HFFc6 (cell line): ENCODE measurements at regions not wholly inside any gene's neighbourhood (a gene's known extent, or its start where the extent isn't known, plus 50 kb on each side); places are given as distances from the start of the nearest gene placed in this dataset.

ENCODE experiments used
- DNase-seq: peaks from one replicate; pipeline ENCODE4 v3.0.0-alpha.2; 2018
- H3K27ac Mint-ChIP-seq: 2 replicates; pipeline ENCODE4 v1.8.0; 2020; ENCODE audit warnings: mild to moderate bottlenecking, mixed read lengths
- H3K27me3 Mint-ChIP-seq: 2 replicates; pipeline ENCODE4 v1.8.0; 2021; ENCODE audit warnings: mild to moderate bottlenecking, moderate library complexity, mixed read lengths; ENCODE audit not compliant: insufficient read depth
- H3K36me3 Mint-ChIP-seq: 2 replicates; pipeline ENCODE4 v1.8.0; 2021; ENCODE audit warnings: low read depth, mixed read lengths
- H3K4me1 Mint-ChIP-seq: 2 replicates; pipeline ENCODE4 v1.8.0; 2020; ENCODE audit warnings: low read depth, mixed read lengths
- H3K4me3 Mint-ChIP-seq: 2 replicates; pipeline ENCODE4 v1.8.0; 2020; ENCODE audit warnings: mild to moderate bottlenecking, moderate library complexity, mixed read lengths
- H3K9me3 Mint-ChIP-seq: 2 replicates; pipeline ENCODE4 v1.8.0; 2020; ENCODE audit warnings: mild to moderate bottlenecking, mixed read lengths
- CTCF ChIP-seq: fragments of 200-600 bp; sonication (generic); IDR thresholded peaks from 2 replicates; pipeline ENCODE4 v1.5.0; 2021; ENCODE audit warnings: antibody characterized with exemption, mild to moderate bottlenecking

GRCh38 chr4:3645711-3646679, 113.8 kb upstream of the LRPAP1 start:
- TF ChIP-seq CTCF: no peak
- Mint-ChIP-seq H3K27ac (no peak overlapping the region), H3K27me3 (peaks cover 52% of the 10 kb centered on the region), H3K4me3 (peak overlapping the region; percentile 47; the same call in 1 of the 2 replicates), H3K4me1 (peaks cover 9% of the 10 kb centered on the region), H3K9me3 (no peaks in the 10 kb centered on the region; the same call in 1 of the 2 replicates), H3K36me3 (no peaks in the 10 kb centered on the region)
- DNase-seq: no peak

GRCh38 chr4:3644849-3645627, 112.8 kb upstream of the LRPAP1 start:
- DNase-seq: peak; percentile 52
- Mint-ChIP-seq H3K36me3 (no peaks in the 10 kb centered on the region), H3K27me3 (peaks cover 48% of the 10 kb centered on the region), H3K9me3 (no peaks in the 10 kb centered on the region), H3K27ac (no peak overlapping the region), H3K4me3 (peak overlapping the region; percentile 47; the same call in 1 of the 2 replicates), H3K4me1 (peaks cover 18% of the 10 kb centered on the region)
- no peak for TF ChIP-seq CTCF

GRCh38 chr4:3643518-3644433, 111.6 kb upstream of the LRPAP1 start:
- no peak overlapping the region for H3K27ac Mint-ChIP-seq
- TF ChIP-seq CTCF: no peak
- DNase-seq: no peak
- H3K27me3 Mint-ChIP-seq: peaks cover 40% of the 10 kb centered on the region
- no peaks in the 10 kb centered on the region for H3K9me3 Mint-ChIP-seq
- H3K36me3 Mint-ChIP-seq: no peaks in the 10 kb centered on the region
- peaks cover 23% of the 10 kb centered on the region for H3K4me1 Mint-ChIP-seq
- no peak overlapping the region for H3K4me3 Mint-ChIP-seq

- no peak for TF ChIP-seq CTCF
- Mint-ChIP-seq H3K27me3 (peaks cover 39% of the 10 kb centered on the region), H3K36me3 (no peaks in the 10 kb centered on the region), H3K4me1 (peaks cover 23% of the 10 kb centered on the region), H3K27ac (no peak overlapping the region), H3K4me3 (no peak overlapping the region), H3K9me3 (no peaks in the 10 kb centered on the region)
- DNase-seq: no peak
Measured at GRCh38 chr4:3642806-3643517, 110.7 kb upstream of the LRPAP1 start.
